Mesothelial cell of epicardium (in vitro differentiated cells): ENCODE measurements at regions not wholly inside any gene's neighbourhood (a gene's known extent, or its start where the extent isn't known, plus 50 kb on each side); places are given as distances from the start of the nearest gene placed in this dataset.

Source experiments
- DNase-seq, 2 experiments: peaks; one replicate each; pipeline ENCODE4 v3.0.0; 2021; ENCODE audit warnings: low spot score in 2 of 2; ENCODE audit not compliant: unreplicated experiment in 2 of 2
- H3K27ac Mint-ChIP-seq: 2 replicates; pipeline ENCODE4 v1.8.0; 2021; ENCODE audit warnings: mixed read lengths
- H3K27me3 Mint-ChIP-seq: 2 replicates; pipeline ENCODE4 v1.8.0; 2021; ENCODE audit warnings: low read depth, mixed read lengths
- H3K36me3 Mint-ChIP-seq: 2 replicates; pipeline ENCODE4 v1.8.0; 2021; ENCODE audit warnings: mixed read lengths
- H3K4me1 Mint-ChIP-seq: 2 replicates; pipeline ENCODE4 v1.8.0; 2021; ENCODE audit warnings: mixed read lengths
- H3K4me3 Mint-ChIP-seq: 2 replicates; pipeline ENCODE4 v1.8.0; 2021; ENCODE audit warnings: mild to moderate bottlenecking, moderate library complexity, mixed read lengths
- H3K9me3 Mint-ChIP-seq: 2 replicates; pipeline ENCODE4 v1.8.0; 2021; ENCODE audit warnings: mixed read lengths
- CTCF ChIP-seq: fragments of 200-600 bp; sonication (generic); IDR thresholded peaks from one replicate; pipeline ENCODE4 v1.5.0; 2021; ENCODE audit warnings: antibody characterized with exemption; ENCODE audit not compliant: unreplicated experiment

GRCh38 chr10:28807760-28808613, 130.7 kb downstream of the BAMBI start:
- Mint-ChIP-seq H3K4me1 (peaks cover 76% of the 10 kb centered on the region), H3K36me3 (no peaks in the 10 kb centered on the region), H3K27ac (peak overlapping the region; percentile 96), H3K9me3 (no peaks in the 10 kb centered on the region), H3K4me3 (peak overlapping the region; percentile 5), H3K27me3 (no peaks in the 10 kb centered on the region)
- TF ChIP-seq CTCF = no peak
- no peak for DNase-seq

DNA sequence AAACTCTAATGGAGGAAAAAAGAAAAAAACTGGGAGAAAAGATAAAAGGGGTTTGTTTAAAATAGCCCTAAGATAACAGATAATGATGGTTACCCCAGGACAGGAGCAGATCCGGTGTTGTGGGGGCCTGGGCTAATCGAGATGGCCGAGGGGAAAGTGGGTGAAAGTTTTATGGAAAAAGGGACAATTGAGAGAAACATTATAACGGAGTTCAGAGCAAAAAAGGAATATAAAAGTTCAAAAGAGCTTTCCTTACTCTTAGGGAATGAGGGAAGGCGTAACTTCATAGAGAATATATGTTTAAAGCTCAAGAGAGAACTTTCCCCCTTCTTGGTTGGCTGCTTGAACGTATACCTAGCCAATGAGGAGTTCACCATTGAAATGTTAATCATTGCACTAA, 131.4 kb downstream of the BAMBI start:
- Mint-ChIP-seq H3K4me1 (peaks cover 74% of the 10 kb centered on the region), H3K27me3 (no peaks in the 10 kb centered on the region), H3K27ac (peak overlapping the region; percentile 96), H3K4me3 (peak overlapping the region; percentile 5), H3K36me3 (no peaks in the 10 kb centered on the region), H3K9me3 (no peaks in the 10 kb centered on the region)
- no peak for TF ChIP-seq CTCF
- DNase-seq = no peak

DNA sequence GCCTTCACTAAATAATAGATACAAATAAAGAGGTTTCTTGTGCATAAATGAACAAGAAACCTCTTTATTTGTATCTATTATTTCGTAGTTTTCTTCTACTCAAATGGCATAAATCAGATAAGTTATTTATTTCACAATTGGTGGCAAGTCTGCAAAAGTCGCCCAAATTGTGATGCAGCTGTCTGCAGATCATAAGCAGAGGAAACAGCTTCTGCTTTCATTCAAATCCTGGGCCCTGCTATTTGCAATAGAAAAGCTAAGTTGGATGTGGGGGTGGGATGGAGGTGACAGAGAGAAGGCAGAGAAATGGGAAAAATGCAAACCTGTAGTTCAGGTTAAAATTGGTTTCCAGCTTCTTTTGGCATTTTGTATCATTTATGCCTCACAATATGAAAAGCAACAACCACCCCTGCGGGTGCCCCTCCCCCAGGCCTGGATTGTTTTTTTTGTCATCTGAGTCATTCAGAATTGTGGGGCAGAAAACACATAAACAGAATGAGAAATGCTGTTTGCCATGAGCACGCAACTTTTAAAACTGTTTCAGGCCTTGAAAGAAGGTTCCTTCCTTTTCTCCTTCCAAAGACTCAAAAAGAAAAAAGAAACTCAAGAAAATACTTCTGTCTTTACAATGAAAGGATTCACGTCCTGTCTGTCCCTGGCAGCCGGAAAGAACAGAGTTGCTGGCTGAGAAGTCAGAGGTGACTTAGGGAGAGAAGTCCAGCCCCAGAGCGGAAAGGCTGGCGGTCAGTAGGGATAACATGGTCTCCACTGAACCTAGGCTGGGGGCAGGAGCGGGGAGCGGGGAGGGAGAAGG, 132.9 kb downstream of the BAMBI start:
- no peak for TF ChIP-seq CTCF
- H3K27me3 Mint-ChIP-seq = no peaks in the 10 kb centered on the region
- DNase-seq = no peak
- peak overlapping the region; percentile 96 for H3K27ac Mint-ChIP-seq
- peaks cover 67% of the 10 kb centered on the region for H3K4me1 Mint-ChIP-seq
- H3K9me3 Mint-ChIP-seq = no peaks in the 10 kb centered on the region
- no peaks in the 10 kb centered on the region for H3K36me3 Mint-ChIP-seq
- H3K4me3 Mint-ChIP-seq = peak overlapping the region; percentile 6

GRCh38 chr10:28811639-28812349, 134.5 kb downstream of the BAMBI start:
- no peak for DNase-seq
- no peak for TF ChIP-seq CTCF
- no peak overlapping the region for H3K4me3 Mint-ChIP-seq
- no peaks in the 10 kb centered on the region for H3K9me3 Mint-ChIP-seq
- no peaks in the 10 kb centered on the region for H3K36me3 Mint-ChIP-seq
- H3K27me3 Mint-ChIP-seq = no peaks in the 10 kb centered on the region
- peak overlapping the region; percentile 72 for H3K27ac Mint-ChIP-seq
- peaks cover 53% of the 10 kb centered on the region for H3K4me1 Mint-ChIP-seq
